ENCODE measurements at regions not wholly inside any gene's neighbourhood (a gene's known extent, or its start where the extent isn't known, plus 50 kb on each side); places are given as distances from the start of the nearest gene placed in this dataset.
A peak's percentile ranks its signal among the peaks of the same experiment; 100 is the strongest.

DNA sequence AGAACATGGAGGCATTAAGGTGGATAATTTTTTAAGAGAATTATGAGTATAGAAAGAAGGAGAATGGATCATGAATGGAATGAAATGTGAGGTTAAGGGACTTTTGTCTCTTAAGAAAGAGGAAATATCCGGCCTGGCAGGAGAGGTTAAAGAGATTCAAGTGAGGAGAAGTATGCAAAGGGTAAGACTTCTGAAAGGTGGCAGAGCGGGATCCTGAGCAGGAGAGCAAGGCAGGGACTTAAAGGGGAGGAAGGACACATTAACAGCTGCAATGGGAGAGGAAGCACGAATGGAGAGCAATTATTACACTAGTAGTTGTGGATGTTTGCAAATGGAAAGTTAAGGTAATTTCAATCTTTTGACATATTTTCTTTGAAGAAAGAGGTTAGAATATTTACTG lies 171.0 kb downstream of the KITLG start:
- TF ChIP-seq POLR2A (IDR thresholded peaks at IDR 0.05): no peak
- TF ChIP-seq, protein P1, sequence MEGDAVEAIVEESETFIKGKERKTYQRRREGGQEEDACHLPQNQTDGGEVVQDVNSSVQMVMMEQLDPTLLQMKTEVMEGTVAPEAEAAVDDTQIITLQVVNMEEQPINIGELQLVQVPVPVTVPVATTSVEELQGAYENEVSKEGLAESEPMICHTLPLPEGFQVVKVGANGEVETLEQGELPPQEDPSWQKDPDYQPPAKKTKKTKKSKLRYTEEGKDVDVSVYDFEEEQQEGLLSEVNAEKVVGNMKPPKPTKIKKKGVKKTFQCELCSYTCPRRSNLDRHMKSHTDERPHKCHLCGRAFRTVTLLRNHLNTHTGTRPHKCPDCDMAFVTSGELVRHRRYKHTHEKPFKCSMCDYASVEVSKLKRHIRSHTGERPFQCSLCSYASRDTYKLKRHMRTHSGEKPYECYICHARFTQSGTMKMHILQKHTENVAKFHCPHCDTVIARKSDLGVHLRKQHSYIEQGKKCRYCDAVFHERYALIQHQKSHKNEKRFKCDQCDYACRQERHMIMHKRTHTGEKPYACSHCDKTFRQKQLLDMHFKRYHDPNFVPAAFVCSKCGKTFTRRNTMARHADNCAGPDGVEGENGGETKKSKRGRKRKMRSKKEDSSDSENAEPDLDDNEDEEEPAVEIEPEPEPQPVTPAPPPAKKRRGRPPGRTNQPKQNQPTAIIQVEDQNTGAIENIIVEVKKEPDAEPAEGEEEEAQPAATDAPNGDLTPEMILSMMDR (IDR thresholded peaks at IDR 0.05): no peak
- peaks cover 0 to 16% (median 0%) of the 10 kb centered on the region in 3 donors for H3K4me1 ChIP-seq
- H3K4me3 ChIP-seq: no peak overlapping the region
- H3K9me3 ChIP-seq: no peaks in the 10 kb centered on the region
- H3K27ac ChIP-seq: no peak overlapping the region
- no peaks in the 10 kb centered on the region for H3K36me3 ChIP-seq
- WGBS, 2 donors: 82 to 86% methylated on average over 3 of the region's 3 CpGs
- no peaks in the 10 kb centered on the region for H3K27me3 ChIP-seq
- DNase-seq: no peak
- intact Hi-C loops (cut with DNase I): no loop called here

DNA sequence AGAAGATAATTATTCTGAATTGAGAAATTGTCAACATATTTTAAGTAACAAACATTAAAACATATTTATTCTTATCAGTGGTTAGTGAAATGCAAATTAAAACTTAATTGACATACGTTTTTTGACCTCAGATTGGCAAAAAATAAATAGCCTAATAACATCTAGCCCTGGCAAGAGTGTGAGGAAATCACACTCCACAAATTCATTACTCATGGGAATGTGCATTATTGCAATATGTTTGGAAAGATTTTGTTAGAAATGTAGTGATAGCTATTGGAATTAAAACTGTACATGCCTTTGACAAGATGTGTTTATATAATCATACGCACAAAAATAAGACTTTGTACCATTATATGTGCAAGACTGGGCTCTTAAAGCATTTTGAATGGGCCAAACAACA lies 168.6 kb downstream of the KITLG start:
- Histone ChIP-seq H3K27ac (no peak overlapping the region), H3K4me1 (peaks cover 0 to 14% (median 0%) of the 10 kb centered on the region in 3 donors), H3K27me3 (no peaks in the 10 kb centered on the region), H3K9me3 (no peaks in the 10 kb centered on the region), H3K4me3 (no peak overlapping the region), H3K36me3 (no peaks in the 10 kb centered on the region)
- intact Hi-C loops (cut with DNase I): no loop called here
- DNase-seq: no peak
- WGBS, 2 donors: 66 to 67% methylated on average over 2 of the region's 2 CpGs
- no peak for TF ChIP-seq POLR2A (IDR thresholded peaks at IDR 0.05)
- TF ChIP-seq, protein P1 (IDR thresholded peaks at IDR 0.05): no peak

DNA sequence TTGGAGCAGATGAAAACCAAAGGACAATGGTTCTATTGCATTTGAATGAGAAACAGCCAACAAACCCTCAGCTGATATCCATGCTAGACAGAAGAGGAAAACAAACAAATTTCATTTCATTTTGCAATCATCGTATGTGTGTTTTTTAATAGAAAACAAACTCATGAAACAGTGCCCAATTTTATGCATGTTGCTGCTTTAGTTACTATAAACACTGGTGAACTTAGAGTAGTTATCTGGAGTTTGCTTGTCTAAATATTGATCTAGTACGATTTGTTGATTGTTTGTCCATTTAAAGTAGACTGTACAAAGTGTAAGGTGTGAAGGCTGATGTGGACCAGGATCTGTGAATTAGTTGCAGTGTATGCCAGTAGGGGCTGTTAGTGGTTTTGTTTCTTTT lies 166.6 kb downstream of the KITLG start:
- intact Hi-C loops (cut with DNase I): no loop called here

DNA sequence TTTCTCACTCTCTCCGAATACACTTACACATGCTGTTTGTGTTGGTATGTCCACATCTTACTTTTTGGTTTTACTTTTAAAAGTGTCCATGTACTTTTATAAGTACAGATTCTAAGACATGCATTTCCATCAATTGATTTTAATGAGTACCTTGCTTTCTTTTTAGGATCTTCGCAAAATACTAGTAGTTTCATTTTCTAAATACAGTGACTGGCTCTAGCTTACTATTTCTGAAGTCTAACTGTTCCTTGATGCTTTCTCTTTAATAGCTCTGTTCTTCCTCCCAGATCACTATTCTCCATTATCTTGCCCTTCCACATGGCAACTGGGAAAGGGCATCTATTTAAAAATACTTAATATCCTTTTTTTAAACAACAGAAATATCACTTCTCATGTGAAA lies 164.1 kb downstream of the KITLG start:
- Histone ChIP-seq H3K9me3 (no peaks in the 10 kb centered on the region), H3K27ac (no peak overlapping the region), H3K27me3 (no peaks in the 10 kb centered on the region), H3K36me3 (no peaks in the 10 kb centered on the region), H3K4me3 (peak overlapping the region in 1 of 4 donors; percentile 26), H3K4me1 (peaks cover 0 to 12% (median 6%) of the 10 kb centered on the region in 3 donors)
- WGBS, 2 donors: 73 to 78% methylated on average over 2 of the region's 2 CpGs
- no peak for DNase-seq
- TF ChIP-seq, protein P1 (IDR thresholded peaks at IDR 0.05): no peak
- TF ChIP-seq POLR2A (IDR thresholded peaks at IDR 0.05): no peak
- intact Hi-C loops (cut with DNase I): no loop called here

More for the DNA sequence above, 166.6 kb downstream of the KITLG start:
- TF ChIP-seq, protein P1 (IDR thresholded peaks at IDR 0.05): no peak
- no peak for TF ChIP-seq POLR2A (IDR thresholded peaks at IDR 0.05)
- no peaks in the 10 kb centered on the region for H3K27me3 ChIP-seq
- no peaks in the 10 kb centered on the region for H3K4me1 ChIP-seq
- no peaks in the 10 kb centered on the region for H3K36me3 ChIP-seq
- DNase-seq: no peak
- WGBS, 2 donors: 63 to 74% methylated on average over 2 of the region's 2 CpGs
- H3K9me3 ChIP-seq: no peaks in the 10 kb centered on the region
- H3K4me3 ChIP-seq: no peak overlapping the region
- H3K27ac ChIP-seq: no peak overlapping the region

DNA sequence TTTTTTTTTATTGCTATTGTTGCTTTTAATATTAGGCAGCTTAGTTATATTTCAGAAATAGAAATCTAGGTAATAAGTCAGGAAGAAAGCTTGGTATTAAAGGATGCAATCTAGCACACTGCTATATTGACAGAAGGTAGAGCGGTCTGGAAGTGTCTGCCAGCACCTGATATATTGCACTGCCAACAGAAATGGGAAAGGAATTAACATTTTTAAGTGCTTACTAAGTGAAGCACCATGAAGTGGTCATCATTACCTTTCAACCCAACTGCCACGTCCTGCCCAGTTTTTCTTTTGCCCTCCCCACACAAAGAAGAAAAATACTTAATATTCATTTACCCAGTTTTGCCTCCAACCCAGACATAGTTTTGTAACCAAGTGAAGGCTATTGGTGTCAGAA lies 163.5 kb downstream of the KITLG start:
- Histone ChIP-seq H3K36me3 (no peaks in the 10 kb centered on the region), H3K27ac (no peak overlapping the region), H3K27me3 (no peaks in the 10 kb centered on the region), H3K4me3 (peak overlapping the region in 1 of 4 donors; percentile 19), H3K9me3 (no peaks in the 10 kb centered on the region), H3K4me1 (peaks cover 0 to 12% (median 6%) of the 10 kb centered on the region in 3 donors)
- 64 to 69% methylated on average over 2 of the region's 2 CpGs for WGBS, 2 donors
- DNase-seq: no peak
- TF ChIP-seq POLR2A (IDR thresholded peaks at IDR 0.05): no peak
- TF ChIP-seq, protein P1 (IDR thresholded peaks at IDR 0.05): no peak
- intact Hi-C loops (cut with DNase I): no loop called here
